ENCODE measurements at regions not wholly inside any gene's neighbourhood (a gene's known extent, or its start where the extent isn't known, plus 50 kb on each side); places are given as distances from the start of the nearest gene placed in this dataset.

- no peak overlapping the region for H3K27ac ChIP-seq (ENCODE audit: low read depth, low read length)
- no peak overlapping the region for H3K4me3 ChIP-seq (ENCODE audit: low read depth, low read length)
- H3K27me3 ChIP-seq (ENCODE audit: control insufficient read depth, insufficient read depth, low read length): no peaks in the 10 kb centered on the region
- peaks cover 12% of the 10 kb centered on the region for H3K4me1 ChIP-seq (ENCODE audit: control insufficient read depth, insufficient read depth, low read length)
- WGBS (ENCODE audit: insufficient coverage): 6% methylated on average over 16 of the region's 24 CpGs
- no peaks in the 10 kb centered on the region for H3K9me3 ChIP-seq (ENCODE audit: control insufficient read depth, insufficient read depth, low read length)
- DNase-seq (ENCODE audit: low read depth in 4 of 6, low spot score in 6 of 6): peak in 2 of 6 donors; percentile 45 to 74
- H3K36me3 ChIP-seq (ENCODE audit: control insufficient read depth, insufficient read depth, low read length): no peaks in the 10 kb centered on the region
Observed at GRCh38 chr16:49969091-49970030, 55.7 kb upstream of the CNEP1R1 start.

- H3K4me1 ChIP-seq (ENCODE audit: control insufficient read depth, insufficient read depth, low read length): peaks cover 12% of the 10 kb centered on the region
- DNase-seq (ENCODE audit: low read depth in 4 of 6, low spot score in 6 of 6): no peak
- 90% methylated on average over 7 of the region's 8 CpGs for WGBS (ENCODE audit: insufficient coverage)
Observed at GRCh38 chr16:49970797-49971431, 54.1 kb upstream of the CNEP1R1 start.

GRCh38 chr16:49972280-49972679 is 52.7 kb upstream of the CNEP1R1 start:
- Histone ChIP-seq H3K36me3 (ENCODE audit: control insufficient read depth, insufficient read depth, low read length) (no peaks in the 10 kb centered on the region), H3K27ac (ENCODE audit: low read depth, low read length) (no peak overlapping the region), H3K27me3 (ENCODE audit: control insufficient read depth, insufficient read depth, low read length) (no peaks in the 10 kb centered on the region), H3K4me3 (ENCODE audit: low read depth, low read length) (no peak overlapping the region), H3K9me3 (ENCODE audit: control insufficient read depth, insufficient read depth, low read length) (no peaks in the 10 kb centered on the region), H3K4me1 (ENCODE audit: control insufficient read depth, insufficient read depth, low read length) (peaks cover 12% of the 10 kb centered on the region)
- WGBS (ENCODE audit: insufficient coverage): 79% methylated on average over 2 of the region's 5 CpGs
- DNase-seq (ENCODE audit: low read depth in 4 of 6, low spot score in 6 of 6): no peak

More at GRCh38 chr16:49970797-49971431, 54.1 kb upstream of the CNEP1R1 start:
- Histone ChIP-seq H3K9me3 (ENCODE audit: control insufficient read depth, insufficient read depth, low read length) (no peaks in the 10 kb centered on the region), H3K4me3 (ENCODE audit: low read depth, low read length) (no peak overlapping the region), H3K36me3 (ENCODE audit: control insufficient read depth, insufficient read depth, low read length) (no peaks in the 10 kb centered on the region), H3K27me3 (ENCODE audit: control insufficient read depth, insufficient read depth, low read length) (no peaks in the 10 kb centered on the region), H3K27ac (ENCODE audit: low read depth, low read length) (no peak overlapping the region)

- WGBS (ENCODE audit: insufficient coverage): 33% methylated on average over 6 of the region's 9 CpGs
- no peaks in the 10 kb centered on the region for H3K36me3 ChIP-seq (ENCODE audit: control insufficient read depth, insufficient read depth, low read length)
- DNase-seq (ENCODE audit: low read depth in 4 of 6, low spot score in 6 of 6): peak in 2 of 6 donors; percentile 27 to 64
- H3K4me3 ChIP-seq (ENCODE audit: low read depth, low read length): no peak overlapping the region
- peaks cover 12% of the 10 kb centered on the region for H3K4me1 ChIP-seq (ENCODE audit: control insufficient read depth, insufficient read depth, low read length)
- H3K27ac ChIP-seq (ENCODE audit: low read depth, low read length): no peak overlapping the region
- H3K27me3 ChIP-seq (ENCODE audit: control insufficient read depth, insufficient read depth, low read length): no peaks in the 10 kb centered on the region
- H3K9me3 ChIP-seq (ENCODE audit: control insufficient read depth, insufficient read depth, low read length): no peaks in the 10 kb centered on the region
Observed at GRCh38 chr16:49972961-49973360, 52.1 kb upstream of the CNEP1R1 start.

All from spinal cord (tissue), 9 donors.